ENCODE measurements at regions not wholly inside any gene's neighbourhood (a gene's known extent, or its start where the extent isn't known, plus 50 kb on each side); places are given as distances from the start of the nearest gene placed in this dataset.
"Not testable (repeated sequence)": the region's sequence is repeated elsewhere in the genome, so short reads cannot be mapped to it uniquely, and the experiment has no call there.

DNA sequence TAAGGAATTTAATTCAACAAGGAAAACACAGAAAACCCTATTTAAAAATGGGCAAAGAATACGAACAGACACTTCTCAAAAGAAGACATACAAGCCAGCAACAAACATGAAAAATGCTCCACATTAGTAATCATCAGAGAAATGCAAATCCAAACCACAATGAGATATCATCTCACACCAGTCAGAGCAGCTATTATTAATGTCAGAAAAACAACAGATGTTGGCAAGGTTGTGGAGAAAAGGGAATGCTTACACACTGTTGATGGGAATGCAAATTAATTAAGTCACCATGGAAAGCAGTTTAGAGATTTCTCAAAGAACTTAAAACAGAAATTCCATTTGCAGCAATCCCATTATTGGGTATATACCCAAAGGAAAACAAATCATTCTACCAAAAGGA is 55.2 kb downstream of the GCC1 start:
- DNase-seq (ENCODE audit: low read depth in 2 of 2) = no peak

DNA sequence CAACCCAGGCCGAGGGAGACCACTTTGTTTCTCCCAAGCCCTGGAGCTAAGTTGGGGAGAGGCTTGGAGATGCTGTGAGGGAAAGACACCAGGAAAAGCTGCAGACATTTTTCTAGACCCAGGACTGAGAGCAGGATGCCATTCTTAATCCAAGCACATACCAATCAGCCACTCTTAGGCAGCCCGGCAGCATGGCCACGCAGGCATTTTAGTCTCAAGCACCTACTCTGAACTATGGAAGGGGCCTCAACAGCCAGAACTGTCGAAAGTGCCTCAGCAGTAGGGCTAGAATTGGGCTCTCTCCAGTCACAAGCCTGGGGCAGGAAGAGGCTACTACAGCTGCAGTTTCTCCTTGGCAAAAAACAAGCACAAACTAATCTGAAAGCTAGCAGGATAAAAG is 57.8 kb downstream of the GCC1 start:
- DNase-seq (ENCODE audit: low read depth in 2 of 2) = no peak

DNA sequence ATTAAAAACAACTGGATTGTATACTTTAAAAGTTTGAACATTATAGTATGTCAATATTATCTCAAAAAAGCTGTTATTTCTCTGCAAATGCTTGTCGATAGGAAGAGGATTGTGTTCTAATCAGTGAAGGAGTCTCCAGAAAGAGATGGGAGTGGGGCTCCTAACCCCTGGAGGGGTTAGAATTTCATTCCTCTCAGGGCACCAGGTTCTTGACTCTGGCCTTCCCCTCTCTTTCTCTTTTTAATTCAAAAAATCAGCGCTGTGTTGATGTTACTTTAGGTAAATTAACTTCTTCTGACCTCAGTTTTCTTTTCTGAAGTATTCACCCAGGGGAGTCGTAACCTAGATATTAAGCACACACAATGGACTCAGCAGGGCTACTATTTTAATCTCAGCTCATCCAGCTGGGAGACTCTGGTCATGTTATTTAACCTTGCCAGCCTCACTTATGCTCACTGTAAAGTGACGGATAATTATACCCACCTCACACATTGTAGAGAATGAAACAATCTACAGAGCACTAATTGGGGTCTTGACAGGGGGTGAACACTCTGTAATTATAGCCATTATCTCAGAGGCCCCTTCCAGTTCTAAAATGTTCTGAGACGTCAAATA is 59.4 kb downstream of the GCC1 start:
- DNase-seq (ENCODE audit: low read depth in 2 of 2) = no peak

DNA sequence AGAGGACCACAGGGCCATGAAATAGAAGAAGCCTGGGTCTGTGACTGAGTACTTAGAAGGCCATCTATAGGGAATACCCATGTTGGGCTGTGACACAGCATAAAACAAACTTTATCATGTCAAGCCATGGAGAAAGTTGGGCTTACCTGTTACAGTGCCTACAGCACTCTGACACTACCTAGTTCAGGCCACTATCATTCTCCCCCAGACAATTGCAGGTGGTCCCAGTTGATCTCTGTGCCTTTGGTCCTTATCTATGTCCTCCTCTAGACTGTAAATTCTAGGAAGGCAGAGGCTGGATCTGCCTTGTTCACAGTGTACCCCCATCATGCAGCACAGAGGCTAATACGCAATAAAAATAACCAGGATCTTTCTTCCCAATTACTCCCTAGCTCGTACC is 69.1 kb downstream of the GCC1 start:
- no peak for DNase-seq (ENCODE audit: low read depth in 2 of 2)

DNA sequence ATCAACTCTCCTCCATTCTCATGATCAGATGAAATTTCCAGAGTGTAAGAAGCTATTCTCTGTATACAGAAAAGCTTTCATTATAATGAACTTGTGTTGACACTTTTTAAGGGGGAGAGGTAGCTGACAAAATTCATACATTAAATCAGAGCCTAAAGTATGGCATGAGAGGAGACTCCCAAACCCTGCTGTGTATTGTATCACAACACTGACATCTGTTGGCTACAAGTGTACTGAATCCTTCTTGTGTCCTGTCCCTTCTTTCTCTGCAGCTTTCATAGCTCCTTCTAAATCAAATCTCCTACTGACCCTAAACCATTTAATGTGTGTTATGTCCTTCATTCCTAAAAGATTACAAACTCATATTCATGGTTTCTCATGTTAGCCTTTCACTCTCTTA is 70.9 kb downstream of the GCC1 start:
- DNase-seq (ENCODE audit: low read depth in 2 of 2) = no peak

DNA sequence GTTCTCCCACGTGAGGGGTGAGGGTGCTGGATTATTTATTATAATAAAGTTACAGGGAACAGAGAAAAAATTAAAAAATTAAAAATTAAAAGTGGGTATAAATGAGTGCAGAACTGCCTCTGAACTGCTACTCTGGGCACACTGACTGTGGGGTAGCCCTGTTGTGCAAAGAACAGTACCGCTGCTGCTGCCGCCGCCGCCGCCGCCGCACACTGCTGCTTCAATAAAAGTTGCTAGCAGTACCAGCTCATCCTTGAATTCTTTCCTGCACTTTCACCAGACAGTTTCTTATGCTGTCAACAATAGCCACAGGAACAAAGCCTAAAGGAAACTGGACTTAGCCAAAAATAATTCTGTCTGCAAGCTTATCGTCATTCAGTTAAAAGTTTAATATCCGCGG is 72.1 kb downstream of the GCC1 start:
- no peak for DNase-seq (ENCODE audit: low read depth in 2 of 2)

DNA sequence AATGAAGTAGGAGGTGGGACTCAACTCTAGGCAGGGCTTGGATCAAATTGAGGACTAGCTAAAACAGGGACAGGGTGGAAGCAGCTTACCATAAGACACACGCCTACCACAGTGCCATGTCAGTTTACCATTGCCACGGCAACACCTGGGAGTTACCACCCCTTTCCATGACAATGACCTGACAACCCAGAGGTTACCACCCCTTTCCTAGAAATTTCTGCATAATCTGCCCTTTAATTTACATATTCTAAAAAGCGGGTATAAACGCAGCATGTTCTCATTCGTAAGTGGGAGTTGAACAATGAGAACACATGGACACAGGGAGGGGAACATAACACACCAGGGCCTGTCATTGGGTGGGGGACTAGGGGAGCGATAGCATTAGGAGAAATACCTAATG is 72.7 kb downstream of the GCC1 start:
- DNase-seq (ENCODE audit: low read depth in 2 of 2) = no peak

DNA sequence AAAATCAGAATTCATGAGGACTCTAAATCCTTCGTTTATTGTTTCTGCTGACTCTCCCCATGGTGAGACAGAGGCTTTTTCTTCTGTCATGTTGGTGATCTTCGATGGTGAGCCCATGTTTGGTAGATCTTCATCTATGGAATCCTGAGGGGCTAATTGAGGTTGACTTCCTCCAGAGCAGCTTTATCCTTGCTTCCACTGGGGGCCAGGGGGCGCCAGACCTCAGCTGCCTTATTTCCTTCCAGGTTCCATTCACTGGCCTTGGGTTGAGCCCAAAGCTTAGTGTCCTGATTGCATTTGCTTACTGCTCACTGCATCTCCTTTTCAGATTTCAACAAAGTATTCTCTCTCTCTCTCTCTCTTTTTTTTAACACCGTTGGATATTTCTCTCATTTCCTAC is 80.7 kb downstream of the GCC1 start:
- DNase-seq (ENCODE audit: low read depth in 2 of 2) = no peak

DNA sequence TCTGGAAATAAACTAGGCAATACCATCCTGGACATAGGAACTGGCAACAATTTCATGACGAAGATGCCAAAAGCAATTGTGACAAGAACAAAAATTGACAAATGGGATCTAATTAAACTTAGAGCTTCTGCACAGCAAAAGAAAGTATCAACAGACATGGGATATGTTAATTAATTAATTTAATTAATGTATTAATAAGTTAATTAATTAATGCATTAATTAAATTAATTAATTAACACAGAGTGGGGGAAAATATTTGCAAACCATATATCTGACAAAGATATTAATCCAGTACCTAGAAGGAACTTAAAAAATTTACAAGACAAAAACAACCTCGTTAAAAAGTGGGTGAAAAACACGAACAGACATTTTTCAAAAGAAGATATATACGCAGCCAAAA is 83.6 kb downstream of the GCC1 start:
- DNase-seq (ENCODE audit: low read depth in 2 of 2) = no peak

DNA sequence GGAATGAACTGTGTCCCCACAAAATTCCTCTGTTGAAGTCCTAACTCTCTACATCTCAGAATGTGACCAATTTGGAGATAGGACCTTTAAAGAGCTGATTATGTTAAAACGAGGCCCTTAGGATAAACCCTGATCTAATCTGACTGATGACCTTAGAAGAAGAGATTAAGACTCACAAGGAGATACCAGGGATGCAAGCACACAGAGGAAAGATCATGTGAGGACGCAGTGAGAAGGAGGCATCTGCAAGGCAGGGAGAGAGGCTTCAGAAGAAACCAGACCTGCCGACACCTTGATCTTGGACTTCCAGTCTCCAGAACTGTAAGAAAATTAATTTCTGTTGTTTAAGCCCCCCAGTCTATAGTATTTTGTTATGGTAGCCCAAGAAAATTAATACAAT is 94.9 kb upstream of the ZNF800 start:
- DNase-seq (ENCODE audit: low read depth in 2 of 2) = no peak

DNA sequence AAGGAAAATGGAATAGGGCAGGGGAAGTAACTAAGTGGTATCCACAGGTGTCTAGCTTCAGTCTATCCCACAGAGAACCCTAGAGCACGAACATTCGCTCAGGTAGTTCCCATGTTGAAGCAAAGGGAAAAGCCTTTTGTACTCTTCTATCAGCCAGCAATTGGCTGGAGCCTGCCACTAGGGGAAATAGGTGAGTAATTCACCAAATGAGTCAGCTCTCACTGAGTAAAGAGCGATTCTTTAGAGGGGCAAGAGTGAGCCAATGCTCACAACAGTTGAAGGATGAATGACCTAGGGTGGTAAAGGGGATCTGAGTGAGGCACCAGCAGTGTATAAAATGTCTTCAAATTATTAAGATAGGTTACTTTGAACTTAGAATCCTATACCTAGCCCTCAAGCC is 94.1 kb upstream of the ZNF800 start:
- peak in 1 of 2 donors; percentile 2 for DNase-seq (ENCODE audit: low read depth in 2 of 2)

DNA sequence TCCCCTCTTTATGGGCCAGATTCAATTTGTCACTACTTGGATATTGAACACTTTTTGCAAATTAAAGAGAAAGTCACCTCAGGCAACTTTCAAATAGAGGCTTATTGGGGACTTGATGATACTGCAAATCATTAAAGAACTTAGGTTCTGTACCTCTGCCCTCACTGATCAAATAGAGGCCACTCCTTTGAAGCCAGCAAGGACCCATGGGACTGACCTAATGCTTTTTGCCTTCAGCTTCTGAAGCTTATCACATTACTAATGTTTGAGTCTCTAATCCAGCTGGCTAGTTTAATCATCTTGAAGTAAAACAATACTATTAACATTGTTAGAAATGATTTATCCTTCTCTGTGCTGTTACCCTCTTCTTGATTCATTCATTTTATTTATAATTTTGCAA is 93.0 kb upstream of the ZNF800 start:
- no peak for DNase-seq (ENCODE audit: low read depth in 2 of 2)

DNA sequence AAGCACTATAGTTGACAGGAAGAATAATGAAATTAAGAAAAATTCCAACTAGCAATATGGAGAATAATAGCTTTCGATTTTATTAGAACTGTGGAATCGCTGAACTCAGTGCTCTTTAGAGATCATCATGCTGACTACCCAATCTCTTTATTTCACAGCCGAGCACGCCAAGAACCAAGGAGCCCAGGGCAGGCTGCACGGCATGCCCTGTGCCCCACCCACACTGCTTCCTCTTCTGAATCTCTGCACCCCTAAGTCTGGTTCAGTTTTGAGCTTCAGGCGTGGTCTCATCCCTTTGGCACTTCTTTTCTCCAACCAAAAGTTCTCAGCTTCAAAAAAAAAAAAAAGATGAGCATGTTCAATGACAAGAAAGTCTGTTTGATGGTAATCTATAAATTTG is 92.4 kb upstream of the ZNF800 start:
- no peak for DNase-seq (ENCODE audit: low read depth in 2 of 2)

DNA sequence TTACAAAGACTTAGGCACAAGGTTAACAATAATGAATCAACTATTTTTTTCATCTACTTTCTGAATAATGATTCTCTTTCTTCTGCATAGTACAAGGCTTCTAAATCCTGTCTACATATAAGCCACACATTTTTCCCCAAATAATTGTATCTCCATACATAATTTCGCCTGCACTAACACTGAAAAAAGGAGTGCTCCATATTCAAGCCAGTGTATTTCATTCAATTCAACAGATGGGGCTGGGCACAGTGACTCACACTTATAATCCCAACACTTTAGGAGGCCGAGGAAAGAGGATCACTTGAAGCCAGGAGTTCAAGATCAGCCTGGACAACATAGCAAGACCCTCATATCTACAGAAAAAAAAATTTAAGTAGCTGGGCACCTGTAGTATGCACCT is 86.0 kb upstream of the ZNF800 start:
- DNase-seq (ENCODE audit: low read depth in 2 of 2) = no peak

DNA sequence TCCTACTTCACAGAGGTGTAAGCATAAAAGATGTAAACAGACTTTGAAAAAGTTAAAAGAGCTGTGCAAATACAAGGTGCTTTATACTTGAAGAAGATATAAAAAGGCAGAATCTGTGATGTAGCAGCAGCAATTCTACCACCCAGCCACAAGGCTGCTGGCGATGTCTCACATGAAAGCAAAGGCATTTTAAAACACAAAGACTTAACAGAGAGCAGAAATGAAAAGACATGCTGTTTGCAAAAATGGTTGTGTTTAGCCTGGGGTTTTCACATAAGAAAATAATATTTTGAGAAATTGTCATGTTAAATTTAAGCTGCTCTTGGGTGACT is 85.5 kb upstream of the ZNF800 start:
- DNase-seq (ENCODE audit: low read depth in 2 of 2) = no peak

DNA sequence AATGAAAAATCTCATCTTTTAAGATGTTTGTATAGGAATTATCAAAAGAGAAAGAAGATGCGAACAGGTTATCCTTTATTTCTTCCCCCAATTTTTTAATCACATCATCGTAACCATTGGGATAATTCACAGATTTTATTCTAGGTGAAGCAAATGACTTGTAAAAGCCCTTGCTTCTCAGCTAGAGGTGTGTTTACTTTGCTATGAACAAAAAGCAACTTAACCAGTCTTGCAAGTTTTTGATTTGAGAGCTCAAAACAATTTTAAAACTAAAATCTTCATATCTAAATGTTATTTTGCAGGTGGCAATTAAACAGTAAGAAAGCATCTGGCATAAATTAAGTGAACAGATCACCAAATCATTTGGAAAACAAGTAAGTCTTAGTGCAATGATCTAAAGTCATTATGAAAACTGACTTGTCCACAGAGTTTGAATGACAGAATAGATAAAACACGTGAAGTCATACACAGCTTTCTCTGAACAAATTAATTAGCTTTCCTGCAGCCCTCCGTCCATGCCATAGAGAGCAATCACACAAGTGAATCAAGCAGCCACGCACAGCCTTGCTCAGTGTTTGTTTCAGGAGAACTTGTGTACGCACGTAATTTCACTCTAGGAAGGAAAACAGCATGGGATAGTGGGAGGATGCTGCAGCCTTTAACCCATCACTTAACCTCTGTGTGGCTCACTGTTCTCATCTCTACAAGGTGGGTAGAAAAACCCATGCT is 85.0 kb upstream of the ZNF800 start:
- no peak for DNase-seq (ENCODE audit: low read depth in 2 of 2)

DNA sequence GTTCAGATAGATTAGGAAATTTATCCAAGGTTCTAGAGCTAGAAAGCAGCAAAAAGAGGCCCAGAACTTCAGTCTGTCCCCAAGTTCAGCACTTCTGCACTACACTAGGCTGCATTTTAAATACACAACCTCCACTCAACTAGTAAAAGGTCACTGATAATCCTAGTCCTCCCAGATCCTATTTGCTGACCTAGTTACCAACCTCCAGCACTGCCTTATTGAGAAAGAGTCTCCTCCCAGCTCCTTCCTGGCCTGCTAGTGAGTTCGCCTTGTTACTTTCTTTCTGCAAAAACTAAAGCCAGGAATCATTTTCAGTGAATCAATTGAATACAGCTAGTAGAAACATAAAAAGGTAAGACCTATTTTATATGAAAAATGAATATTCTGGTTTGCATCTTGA is 84.1 kb upstream of the ZNF800 start:
- no peak for DNase-seq (ENCODE audit: low read depth in 2 of 2)

DNA sequence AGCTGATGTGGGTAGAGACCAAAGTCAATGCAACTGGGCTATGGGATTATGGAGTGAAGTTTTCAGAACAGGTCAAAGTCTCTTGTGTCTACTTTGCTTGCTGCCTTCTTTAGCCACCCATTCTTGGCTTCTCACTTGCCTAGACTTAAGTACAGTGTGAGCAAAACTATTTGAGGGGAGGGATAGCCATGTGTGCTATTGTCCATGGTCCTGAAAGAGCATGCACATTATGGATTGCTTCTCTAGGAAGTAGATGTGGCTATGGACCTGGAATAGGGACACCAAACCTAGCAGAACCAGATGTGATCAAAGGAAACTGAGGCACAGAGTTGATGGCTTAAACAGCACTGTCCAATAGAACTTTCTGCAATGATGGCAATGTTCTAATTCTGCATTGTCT is 81.9 kb upstream of the ZNF800 start:
- DNase-seq (ENCODE audit: low read depth in 2 of 2) = no peak

DNA sequence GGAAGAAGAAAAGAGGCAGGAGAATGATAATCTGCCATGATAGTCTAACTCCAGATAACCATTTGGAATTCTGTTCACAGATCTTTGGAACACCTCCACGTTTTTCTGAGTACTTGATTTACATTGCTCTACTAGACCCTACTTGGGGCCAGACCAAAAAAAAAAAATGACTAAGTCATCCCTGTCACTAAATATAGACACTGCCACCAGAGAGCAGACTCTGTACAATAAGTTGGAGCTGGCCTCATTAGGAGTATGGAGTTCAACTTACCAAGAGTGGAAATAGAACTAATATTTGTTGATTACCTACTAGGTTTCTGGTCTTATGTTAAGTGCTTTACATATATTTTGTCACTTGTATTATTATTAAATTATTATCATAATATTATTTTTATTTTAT is 80.9 kb upstream of the ZNF800 start:
- DNase-seq (ENCODE audit: low read depth in 2 of 2) = no peak

DNA sequence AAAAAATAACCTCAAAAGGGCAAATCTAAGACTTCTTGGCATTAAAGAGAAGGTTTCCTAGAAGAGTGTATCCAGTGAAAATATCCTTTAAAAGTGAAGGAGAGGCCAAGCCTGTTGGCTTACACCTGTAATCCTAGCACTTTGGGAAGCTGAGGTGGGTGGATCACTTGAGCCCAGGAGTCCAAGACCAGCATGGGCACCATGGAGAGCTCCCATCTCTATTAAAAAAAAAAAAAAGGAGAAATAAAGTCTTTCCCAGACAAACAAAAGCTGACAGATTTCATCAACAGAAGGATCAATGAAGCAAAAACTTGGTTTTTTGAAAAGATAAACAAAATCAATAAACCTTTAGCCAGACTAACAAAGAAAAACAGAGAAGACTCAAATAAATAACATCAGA is 67.6 kb upstream of the ZNF800 start:
- no peak for DNase-seq (ENCODE audit: low read depth in 2 of 2)

DNA sequence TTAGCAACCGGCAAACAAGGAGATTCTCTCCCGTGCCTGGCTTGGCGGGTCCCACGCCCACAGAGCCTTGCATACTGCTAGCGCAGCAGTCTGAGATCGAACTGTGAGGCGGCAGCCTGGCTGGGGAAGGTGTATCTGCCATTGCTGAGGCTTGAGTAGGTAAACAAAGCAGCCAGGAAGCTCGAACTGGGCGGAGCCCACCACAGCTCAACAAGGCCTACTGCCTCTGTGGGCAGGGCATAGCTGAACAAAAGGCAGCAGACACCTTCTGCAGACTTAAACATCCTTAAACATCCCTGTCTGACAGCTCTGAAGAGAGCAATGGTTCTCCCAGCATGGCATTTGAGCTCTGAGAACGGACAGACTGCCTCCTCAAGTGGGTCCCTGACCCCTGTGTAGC is 58.8 kb upstream of the ZNF800 start:
- not testable (repeated sequence) for DNase-seq (ENCODE audit: low read depth in 2 of 2)

DNA sequence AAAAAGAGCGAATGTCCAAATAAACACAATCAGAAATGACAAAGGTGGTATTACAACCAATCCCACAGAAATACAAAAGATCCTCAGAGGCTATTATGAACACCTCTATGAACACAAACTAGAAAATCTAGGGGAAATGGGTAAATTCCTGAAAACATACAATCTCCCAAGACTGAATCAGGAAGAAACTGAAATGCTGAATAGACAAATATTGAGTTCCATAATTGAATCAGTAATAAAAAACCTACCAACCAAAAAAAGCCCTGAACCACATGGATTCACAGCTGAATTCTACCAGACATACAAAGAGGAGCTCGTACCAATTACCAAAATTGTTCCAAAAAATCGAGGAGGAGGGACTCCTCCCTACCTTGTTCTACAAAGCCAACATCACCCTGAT is 56.1 kb upstream of the ZNF800 start:
- no peak for DNase-seq (ENCODE audit: low read depth in 2 of 2)

DNA sequence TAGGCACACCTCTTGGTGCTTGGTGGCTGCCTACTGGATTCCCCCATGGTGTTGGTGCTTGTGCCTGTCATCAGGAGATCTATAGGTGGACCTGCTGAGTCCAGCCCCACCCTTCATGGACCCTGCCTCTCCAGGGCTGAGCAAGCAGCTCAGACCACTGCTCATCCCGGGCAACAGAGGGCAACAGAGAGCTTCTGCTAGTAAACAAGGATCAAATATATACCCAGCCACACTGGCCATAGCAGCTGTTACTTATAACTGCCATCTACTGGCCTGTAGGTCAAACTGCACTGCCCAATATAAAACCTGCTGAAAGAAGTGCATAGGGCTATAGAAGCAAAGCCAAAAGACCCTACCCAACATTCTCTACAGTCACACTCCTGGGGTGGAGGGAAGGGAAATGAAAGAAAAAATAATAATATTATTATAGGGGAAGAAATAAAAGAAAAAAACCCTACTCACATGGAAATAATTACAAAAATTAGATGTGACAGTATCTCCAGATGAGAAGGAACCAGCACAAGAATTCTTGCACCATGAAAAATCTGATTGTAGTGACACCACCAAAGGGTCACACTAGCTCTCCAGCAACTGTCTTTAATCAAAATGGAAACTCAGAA is 54.9 kb upstream of the ZNF800 start:
- peak; percentile 29 to 31 for DNase-seq (ENCODE audit: low read depth in 2 of 2)

DNA sequence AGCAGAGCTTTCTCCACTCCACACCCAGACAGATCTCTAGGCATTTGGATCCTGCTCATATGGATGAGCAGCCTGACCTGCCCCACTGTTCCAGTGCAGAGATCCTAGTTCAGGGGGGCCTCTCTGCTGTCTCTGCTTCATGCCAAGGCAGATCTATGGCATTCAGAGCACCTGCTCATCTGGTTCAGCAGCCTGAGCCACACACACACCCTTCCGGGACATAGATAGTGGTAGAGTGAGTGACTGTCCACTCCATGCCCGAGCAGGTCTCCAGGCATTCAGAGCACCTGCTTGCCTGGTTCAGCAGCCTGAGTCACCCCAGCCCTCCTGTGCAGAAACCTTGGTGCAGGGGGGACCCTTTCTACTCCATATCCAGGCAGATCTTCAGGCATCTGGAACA is 54.3 kb upstream of the ZNF800 start:
- DNase-seq (ENCODE audit: low read depth in 2 of 2) = no peak

Measured in stimulated activated CD8-positive, alpha-beta memory T cell treated with anti-CD3 and anti-CD28 coated beads, Interleukin-7, amount 100 ng/mL, for 4 hours (primary cell).